ENCODE measurements at regions not wholly inside any gene's neighbourhood (a gene's known extent, or its start where the extent isn't known, plus 50 kb on each side); places are given as distances from the start of the nearest gene placed in this dataset.
"Not testable (repeated sequence)": the region's sequence is repeated elsewhere in the genome, so short reads cannot be mapped to it uniquely, and the experiment has no call there.

DNA sequence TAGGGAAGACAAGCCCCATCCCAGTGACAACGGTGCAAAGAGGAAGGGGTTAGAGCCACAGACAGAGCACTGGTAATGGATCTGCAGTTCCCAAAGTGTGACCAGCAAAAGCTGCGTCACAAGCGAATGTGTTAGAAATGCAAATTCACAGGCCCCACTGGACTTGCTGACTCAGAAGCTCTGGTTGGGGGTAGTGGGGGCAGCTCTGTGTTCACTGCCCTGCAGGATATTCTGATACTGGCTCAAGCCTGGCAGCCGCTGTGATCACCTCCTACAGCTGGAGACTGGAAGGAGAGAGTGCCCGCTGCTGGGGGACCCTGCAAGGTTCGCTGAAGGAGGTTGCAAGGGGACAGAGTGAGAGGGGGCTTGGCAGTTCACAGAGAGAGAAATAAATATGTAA lies 179.7 kb upstream of the CDH4 start:
- no peak for DNase-seq

DNA sequence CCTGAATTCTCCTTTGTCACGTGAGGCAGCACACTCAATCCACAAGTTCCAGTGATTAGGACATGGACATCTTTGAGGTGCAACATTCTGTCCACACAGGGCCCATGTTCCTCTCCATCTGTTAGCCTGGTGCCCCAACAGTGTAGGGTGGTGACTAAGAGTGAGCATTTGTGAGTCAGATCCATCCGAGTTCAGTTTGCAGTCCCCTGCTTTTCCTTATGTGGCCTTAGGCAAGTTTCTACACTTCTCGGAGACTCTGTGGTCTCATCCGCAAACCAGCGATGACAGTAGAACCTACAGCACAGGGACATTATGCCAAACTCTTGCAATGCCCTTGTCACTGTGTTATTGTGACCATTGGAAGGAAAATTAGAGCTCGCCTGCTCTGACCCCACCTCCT lies 178.7 kb upstream of the CDH4 start:
- no peak for DNase-seq

DNA sequence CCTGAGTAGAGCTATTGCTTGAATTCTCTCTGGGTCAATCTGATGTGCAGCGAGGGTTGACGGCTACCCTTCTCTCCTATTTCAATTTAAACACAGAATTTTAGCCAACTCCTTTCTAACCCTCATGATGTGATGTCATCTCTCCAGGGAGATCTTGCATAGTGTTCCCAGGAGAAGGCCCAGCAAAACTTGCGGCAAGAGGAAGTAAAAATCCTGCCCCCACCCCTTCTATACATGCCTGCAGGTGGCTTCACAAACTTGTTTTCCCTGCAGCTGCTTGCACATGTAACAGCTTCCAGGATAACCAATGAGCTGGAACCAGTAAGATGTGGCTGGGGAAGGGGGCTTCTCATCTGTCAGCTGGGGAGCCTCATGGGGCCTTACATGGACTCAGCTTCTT lies 169.3 kb upstream of the CDH4 start:
- DNase-seq: no peak

DNA sequence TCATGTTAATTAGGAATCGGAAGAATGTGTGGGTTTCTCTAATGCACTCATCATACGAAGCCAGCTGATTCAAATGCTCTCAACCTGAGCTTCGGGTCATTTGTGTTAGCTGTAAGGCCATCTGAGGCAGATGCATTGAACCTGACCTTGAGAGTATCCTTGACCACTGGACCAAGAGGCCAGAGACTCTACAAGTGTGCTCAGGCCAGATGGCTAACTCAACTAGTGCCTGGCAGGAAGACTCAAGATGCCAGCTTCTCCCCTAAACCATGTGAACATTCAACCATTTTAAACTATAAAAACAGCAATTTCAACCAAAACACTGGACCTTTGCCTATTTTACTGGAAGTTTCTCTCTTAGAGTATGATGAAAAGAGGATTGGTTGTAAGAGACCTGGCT lies 168.6 kb upstream of the CDH4 start:
- DNase-seq: no peak

DNA sequence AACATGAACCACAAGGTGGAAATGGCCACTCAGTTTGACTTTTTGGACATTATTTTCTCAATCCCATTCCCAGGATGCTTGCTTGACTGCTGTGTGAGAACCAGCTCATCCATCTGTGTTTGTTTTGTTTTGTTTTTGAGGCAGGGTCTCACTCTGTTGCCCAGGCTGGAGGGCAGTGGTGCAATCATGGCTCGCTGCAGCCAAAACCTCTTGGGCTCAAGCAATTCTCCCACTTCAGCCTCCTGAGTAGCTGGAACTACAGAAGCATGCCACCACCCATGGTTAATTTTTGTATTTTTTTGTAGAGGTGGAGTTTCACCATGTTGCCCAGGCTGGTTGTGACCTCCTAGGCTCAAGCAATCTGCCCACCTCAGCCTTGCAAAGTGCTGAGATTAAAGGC lies 166.0 kb upstream of the CDH4 start:
- DNase-seq: no peak

DNA sequence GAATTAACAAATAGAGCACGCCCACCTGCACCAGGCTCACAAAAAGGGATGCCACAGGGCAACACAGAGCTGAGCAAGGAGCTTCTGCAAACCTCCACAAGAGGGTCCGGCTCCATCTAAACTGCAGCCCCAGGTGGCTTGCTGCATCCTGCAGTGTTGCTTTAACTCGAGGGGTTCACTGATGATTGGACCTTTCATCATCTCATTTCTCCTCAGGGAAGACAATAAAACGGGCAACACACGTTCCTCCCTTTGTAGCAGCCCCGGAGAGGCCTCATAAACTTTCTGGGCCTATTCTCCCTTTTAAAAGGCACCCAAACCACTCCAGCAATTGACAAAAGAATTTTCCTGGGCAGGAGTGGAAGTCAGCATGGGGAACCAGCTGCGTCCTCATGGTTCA lies 161.5 kb upstream of the CDH4 start:
- no peak for DNase-seq

DNA sequence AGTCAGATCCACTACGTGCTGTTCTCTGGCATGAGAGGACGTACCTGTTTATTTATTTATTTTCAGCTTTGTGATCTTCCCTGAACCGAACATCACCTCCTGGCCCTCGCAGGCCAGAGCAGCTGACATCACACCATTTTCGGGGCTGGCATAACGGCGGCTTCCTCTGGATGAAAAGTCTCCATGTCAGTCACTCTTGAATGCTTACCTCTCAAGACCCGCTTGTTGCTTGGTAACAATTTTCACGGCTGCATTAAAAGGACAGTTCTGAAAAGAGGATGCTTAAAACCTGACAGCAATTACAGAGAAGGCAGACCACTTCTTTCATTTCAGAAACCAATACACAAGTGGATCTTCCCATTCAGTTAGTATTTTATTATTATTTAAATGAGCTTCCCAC lies 159.8 kb upstream of the CDH4 start:
- DNase-seq: no peak

DNA sequence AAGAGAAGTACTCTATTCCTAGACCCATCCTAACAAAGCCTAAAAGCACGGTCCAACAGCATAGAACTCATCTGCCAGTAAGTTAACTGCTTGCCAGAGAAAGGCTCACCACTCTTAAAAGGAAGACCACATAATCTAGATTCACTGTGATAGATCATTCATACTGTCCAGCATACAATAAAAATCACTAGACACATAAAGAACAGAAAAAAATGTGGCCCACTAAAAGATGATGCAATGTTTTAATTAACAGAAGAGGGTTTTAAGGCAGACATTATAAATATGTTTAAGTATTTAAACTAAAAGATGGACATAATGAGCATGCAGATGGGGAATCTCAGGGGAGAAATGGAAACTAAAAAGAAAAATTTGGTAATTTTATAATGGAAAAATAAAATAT lies 157.5 kb upstream of the CDH4 start:
- no peak for DNase-seq

DNA sequence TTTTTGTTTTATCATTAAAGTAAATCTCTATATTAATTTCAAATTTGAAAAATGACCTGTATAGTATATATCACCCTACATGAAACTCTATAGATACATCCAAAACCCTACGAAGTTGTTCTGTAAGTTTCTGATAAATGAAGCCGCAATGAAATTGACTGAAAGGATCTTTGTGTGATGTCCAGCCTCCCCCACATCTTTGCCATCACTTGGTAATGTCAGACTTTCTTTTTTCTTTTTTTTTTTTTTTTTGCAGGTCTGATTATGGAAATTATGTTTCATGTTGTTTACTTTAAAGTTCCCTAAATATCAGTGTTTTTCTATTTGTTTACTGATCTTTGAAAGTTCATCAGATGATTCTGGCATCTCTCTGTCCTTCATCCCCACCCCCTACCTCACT lies 155.6 kb upstream of the CDH4 start:
- DNase-seq: no peak

DNA sequence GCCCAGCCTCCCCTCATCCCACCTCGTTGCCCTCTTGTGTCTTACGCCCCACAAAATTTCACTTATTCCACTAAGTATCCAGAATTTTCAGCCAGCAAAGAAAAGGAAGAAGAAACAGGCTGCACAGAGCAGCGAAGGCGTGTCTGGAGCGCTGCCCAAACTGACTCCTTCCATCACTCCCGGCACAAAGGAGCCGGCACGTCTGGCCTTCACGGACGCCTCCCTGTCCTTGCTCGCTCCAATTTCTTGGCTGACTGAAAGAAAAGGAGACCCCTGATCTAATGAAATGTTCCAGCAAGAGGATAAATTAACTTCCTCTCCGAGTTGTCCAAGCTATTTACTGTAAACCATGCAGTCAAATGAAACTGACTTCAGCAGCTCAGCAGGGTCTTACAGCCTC lies 152.3 kb upstream of the CDH4 start:
- no peak for DNase-seq

DNA sequence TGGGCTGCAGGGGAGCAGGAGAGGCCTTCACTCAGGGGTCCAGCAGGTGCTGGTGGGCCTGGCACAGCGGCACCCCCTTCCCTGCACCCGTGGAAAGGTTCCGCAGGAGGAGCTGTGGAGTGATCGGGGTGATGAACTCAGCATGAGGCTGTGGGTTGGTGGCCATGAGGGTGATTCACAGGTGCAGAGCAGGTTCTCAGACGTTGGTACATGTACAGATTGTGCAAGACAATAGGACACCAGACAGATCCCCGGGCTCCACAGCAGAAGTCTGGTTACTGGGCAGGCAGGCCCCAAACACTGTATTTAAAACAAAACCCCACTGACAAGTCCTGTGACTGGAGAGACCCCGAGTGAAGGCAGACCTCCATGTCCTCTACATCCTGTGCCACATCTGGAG lies 151.6 kb upstream of the CDH4 start:
- no peak for DNase-seq

DNA sequence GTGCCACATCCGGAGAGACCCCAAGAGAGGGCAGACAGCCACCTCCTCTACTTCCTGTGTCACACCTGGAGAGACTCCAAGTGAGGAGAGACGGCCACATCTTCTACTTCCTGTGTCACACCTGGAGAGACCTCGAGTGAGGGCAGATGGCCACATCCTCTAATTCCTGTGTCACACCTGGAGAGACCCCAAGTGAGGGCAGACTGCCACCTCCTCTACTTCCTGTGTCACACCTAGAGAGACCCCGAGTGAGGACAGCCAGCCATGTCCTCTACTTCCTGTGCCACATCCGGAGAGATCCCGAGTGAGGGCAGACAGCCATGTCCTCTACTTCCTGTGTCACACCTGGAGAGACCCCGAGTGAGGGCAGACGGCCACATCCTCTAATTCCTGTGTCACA lies 150.7 kb upstream of the CDH4 start:
- DNase-seq: not testable (repeated sequence)

DNA sequence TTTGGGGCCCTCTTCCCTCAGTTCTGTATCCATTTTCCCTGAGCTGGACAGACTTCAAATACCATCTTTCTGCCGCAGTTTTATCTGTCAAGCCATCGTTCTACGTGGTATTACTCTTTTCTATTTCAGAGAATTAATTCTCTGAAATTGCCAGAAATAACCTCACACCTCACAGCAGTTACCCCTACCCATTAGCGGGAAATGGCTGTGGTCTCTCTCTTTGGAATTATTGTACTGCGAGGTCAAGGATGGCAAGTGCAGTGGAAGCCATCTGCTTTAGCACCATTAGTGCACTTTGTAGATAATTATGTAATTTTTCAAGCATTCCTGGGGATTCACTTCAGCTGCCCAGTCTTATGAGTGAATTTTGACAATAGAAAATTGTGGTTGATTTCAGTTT lies 147.8 kb upstream of the CDH4 start:
- DNase-seq: no peak

DNA sequence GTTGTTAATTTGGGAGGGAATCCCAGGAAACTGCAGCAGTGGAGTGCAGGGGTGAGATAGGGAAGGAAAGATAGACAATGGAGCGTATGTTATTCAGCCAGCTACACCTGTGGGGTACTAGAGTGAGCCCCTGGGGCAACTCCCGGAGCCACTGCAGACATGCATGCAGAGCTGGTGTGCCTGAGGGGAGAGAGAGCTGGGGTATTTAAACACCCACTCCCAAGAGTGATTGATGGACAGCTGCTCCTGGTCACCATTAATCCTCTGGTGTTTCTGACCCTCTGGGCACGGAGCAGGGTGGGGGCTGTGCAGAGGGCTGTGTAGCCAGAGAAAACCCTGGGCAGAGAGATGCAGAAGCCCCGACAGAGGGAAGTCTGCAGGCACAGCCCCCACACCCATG lies 146.7 kb upstream of the CDH4 start:
- DNase-seq: no peak

DNA sequence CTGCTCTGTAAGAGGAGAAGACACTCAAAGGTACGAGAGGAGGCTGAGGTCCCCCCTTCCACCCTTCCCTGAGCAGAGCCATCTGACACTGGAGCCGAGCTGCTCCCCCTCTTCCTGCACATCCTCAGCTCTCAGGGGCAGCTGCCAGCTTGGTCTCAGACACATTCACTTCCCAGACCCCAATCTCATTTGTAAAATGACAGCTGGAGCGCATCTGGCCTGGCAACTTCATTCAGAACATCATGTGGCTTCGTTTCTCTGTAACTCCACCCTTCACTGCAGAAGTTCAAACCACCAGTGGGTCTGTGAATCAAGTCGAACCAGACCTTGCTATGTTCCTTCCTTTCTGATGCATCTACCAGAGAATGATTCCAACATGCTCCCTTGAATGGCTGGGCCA lies 145.6 kb upstream of the CDH4 start:
- DNase-seq: no peak

DNA sequence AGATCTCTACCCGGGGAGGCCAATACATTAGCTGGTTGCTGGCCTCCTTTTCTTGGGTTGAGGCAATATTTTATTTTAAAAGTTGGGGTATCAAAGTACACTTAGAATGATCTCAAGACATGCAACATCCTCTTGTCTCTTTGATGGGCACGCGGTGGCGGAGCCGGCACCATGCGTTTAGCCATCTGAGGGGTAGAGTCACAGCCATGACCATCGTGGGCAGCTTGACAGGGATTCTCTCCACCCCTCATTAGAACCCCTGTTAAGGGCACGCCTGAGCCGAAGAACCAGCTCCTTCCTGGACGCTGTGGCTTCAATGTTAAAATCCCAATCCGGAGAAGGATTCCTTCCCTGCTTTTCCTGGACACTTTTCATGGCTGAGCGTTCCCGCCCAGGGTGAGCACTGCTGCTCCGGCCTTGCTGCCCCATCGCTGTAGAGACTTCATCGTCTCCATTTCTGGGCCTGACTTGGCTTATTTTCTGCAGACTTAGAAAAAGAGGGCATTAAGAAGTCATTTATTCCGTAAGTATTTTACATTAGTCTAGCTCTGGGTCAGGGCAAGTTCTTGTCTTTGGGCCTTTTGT lies 142.7 kb upstream of the CDH4 start:
- no peak for DNase-seq

DNA sequence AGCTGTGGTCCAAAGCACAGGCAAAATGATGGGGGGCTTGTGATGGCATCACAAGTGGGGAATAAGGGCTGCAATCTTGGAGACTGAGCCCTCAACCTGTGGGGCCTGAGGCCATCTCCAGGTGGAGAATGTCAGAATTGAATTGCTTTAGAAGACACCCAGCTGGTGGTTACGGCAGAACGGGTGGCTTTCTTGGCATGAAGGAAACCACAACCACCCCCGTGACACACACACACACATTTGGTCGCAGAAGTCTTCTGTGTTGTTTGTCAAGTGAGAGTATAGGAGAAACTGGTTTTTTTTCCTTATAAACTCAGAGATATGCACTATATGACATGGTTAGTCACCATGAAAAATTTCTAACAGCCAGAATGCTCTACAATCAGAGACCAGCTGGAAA lies 139.5 kb upstream of the CDH4 start:
- no peak for DNase-seq

DNA sequence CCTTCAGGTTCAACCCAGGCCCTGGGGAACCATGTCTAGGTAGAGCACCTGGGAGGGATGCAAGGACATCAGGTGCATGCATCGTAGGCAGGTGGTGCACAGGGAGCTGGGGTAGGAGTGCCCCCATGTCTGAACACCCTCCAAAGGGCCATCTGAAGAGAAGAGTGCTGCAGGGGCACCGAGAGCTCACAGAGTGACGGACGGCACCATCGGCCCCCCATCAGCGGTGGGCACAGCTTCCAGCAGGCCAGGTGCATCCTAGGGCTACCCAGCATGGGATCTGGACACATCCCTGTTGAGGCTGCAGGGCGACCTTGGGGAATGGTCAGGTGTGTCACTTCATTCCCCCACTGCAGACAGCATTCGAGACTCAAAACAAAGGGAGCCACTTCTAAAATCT lies 138.3 kb upstream of the CDH4 start:
- DNase-seq: no peak

DNA sequence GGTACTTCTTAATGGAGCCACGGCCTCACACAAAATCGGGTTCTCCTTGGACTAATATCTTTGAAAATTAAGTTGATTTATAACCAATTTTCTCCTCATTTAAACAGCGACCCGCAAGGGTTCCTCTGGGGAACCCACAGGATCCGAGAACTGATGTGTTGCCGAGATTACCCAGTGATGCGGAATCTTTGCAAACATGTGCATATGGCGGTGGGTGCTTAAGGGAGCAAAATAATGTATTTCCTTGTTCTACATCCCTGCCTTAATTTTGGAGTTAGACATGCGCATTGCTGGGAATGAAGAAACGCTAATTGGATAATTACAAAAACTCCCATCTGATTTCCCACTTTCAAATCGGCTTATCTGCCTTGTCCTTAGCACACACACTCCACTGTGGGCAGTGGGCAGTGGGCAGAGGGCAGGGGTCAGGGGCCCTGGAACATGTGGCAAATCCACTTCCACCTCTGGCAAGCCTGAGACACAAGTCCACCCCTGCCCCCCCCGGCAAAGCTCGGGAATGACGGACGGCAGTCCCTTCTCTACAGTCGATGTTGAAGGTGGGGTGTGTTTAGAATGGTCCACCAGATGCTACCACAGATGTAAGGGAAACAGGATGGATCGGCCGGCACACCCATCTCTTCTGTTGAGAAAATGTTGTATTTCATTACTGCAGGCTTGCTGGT lies 137.4 kb upstream of the CDH4 start:
- no peak for DNase-seq

DNA sequence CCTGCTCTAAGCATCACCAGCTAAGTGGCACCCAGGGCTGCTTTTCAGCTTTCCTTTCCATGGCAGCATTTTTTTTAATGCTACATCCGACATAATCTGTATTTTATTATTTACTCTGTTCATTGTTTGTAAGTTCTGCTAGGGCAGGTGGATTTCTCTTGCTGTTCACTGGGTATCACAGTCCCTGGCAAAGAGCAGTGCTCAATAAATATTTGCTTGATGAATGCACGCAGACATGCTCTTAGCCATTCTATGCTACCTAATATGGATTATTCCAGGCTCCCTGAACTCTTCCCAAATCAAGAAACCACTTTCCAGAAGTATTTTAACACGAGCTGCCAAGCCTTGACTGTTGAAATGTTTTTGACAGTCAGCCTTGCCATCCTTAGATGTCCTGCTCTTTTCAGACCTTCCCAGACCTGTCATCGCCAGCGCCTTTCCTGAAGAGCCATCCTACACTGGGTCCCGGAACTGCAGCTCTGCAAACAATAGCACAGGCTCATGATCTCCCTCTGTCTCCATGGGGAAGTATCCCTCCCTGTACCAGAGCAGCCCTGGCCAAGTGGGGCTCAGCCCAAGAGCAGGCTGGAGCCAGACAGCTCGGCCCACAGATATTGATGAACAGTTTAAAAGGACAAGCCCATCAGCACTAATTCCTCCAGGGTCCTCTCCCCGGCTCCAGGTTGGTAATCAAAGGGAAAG lies 136.5 kb upstream of the CDH4 start:
- no peak for DNase-seq

DNA sequence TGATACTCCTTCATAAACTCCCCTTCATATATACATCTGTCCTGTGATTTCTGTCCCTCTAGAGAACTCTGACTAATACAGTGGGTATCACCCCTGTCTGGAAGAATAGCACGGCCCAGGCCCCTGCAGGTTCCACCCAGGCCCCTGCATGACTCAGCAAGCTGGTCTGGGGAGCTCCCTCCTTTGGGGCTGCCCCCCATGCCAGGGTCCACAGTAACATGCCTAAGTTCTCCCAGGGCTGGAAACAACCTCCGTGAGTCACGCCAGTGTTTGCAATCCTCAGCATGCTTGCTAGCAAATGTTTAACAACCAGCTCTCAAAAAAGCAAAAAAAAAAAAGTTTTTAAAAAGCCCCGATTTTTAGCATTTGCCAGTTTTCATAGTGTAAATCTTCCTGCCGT lies 134.3 kb upstream of the CDH4 start:
- no peak for DNase-seq

DNA sequence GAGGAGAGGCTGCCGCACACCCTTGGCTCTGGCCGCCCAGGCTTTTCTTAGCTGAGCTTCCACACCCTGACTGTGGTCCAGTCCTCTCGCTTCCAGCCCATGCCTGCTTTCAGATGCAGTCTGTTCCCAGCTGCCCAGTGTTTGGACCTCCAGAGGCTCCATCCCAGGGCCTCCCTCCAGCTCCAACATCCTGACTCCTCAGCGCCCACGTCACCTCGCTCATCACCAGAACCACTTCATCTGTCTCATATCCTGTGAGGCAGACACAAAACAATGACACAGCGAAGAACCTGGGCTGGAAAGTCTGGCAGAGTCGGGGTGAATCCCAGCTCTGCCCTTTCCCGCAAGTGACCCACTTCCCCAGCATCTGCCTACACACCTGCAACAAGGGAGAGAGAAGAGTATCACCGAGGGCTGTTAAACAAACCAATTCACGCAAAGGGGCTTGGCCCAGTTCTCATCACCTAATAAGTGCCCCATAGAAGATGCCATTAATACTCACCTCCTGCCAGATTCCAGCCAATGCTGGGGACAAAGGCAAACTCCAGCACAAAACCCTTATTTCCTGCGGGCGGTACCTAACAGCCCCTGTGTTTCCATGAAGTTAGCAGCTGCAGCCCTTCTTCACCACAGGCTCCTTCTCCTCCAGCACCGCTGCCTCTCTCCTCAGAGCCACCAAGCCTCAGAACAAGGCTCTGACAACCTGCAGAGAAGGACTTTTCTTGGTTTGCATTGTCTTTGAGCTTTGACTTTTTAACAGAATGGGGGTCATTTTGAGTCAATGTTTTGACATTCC lies 133.4 kb upstream of the CDH4 start:
- DNase-seq: no peak

DNA sequence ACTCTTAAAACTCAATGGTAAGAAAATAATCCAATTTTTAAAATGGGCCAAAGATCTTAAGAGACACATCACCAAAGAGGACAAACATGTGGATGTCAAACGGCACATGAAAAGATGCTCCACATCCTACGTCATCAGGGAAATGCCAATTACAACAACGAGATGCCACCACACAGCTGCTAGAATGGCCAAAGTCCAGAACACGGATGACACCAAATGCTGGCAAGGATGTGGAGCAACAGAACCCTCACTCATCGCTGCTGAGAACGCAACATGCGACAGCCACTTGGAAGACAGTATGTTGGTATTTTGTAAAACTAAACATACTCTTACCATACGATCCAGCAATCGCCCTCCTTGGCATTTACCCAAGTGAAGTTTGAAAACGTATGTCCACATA lies 132.8 kb upstream of the CDH4 start:
- no peak for DNase-seq
